Kidney (tissue), 13 donors: ENCODE measurements at regions not wholly inside any gene's neighbourhood (a gene's known extent, or its start where the extent isn't known, plus 50 kb on each side); places are given as distances from the start of the nearest gene placed in this dataset.

Experiments used
- DNase-seq, 5 donors: peaks; one replicate each; pipeline ENCODE4 v3.0.0-alpha.2; 2013 to 2020
- FAIRE-seq: peaks from 2 replicates; lab custom pipeline; 2012; peaks lifted over from hg19 to GRCh38; lab: Jason Lieb, UNC
- H3K27ac ChIP-seq, 2 donors: one replicate each; pipeline ENCODE4 v1.7.0; 2013; ENCODE audit warnings: low read depth in 2 of 2, low read length in 2 of 2, inconsistent platforms in 1 of 2
- H3K27me3 ChIP-seq: one replicate; pipeline ENCODE4 v1.7.1; 2013; ENCODE audit warnings: low read length, inconsistent platforms; ENCODE audit not compliant: control insufficient read depth, insufficient read depth
- H3K36me3 ChIP-seq, 3 donors: one replicate each; pipeline versions ENCODE4 v1.7.0 to v1.7.1; 2013; ENCODE audit warnings: low read length in 3 of 3, control low read depth in 1 of 3, inconsistent platforms in 1 of 3; ENCODE audit not compliant: insufficient read depth in 3 of 3, control insufficient read depth in 2 of 3
- H3K4me1 ChIP-seq, 3 donors: one replicate each; pipeline versions ENCODE4 v1.7.0 to v1.7.1; 2013; ENCODE audit warnings: low read length in 3 of 3, inconsistent platforms in 1 of 3, low read depth in 1 of 3; ENCODE audit not compliant: control insufficient read depth in 2 of 3, insufficient read depth in 2 of 3
- H3K4me3 ChIP-seq, 3 donors: one replicate each; pipeline versions ENCODE4 v1.7.0 to v1.8.1; 2013; ENCODE audit warnings: low read length in 3 of 3, control low read depth in 1 of 3, inconsistent platforms in 1 of 3
- H3K9ac ChIP-seq, 3 donors: one replicate each; pipeline versions ENCODE4 v1.7.0 to v1.7.1; 2013; ENCODE audit warnings: low read length in 3 of 3, control low read depth in 1 of 3, inconsistent platforms in 1 of 3
- H3K9me3 ChIP-seq, 3 donors: one replicate each; pipeline versions ENCODE4 v1.7.0 to v1.7.1; 2013; ENCODE audit warnings: low read length in 3 of 3, control low read depth in 1 of 3, inconsistent platforms in 1 of 3; ENCODE audit not compliant: control insufficient read depth in 2 of 3, insufficient read depth in 1 of 3
- CTCF ChIP-seq: IDR thresholded peaks from 3 replicates; pipeline ENCODE4 v1.5.1; 2012; ENCODE audit warnings: mild to moderate bottlenecking, moderate library complexity, borderline replicate concordance; ENCODE audit not compliant: insufficient read depth; ENCODE audit errors: extremely low read depth
- intact Hi-C: fragments of 100-400 bp; cut with DNase I; formaldehyde crosslinking; loops from one replicate; pipeline ENCODE4 v1.11.1; 2022
- donor health status: control.
- donor health status: control.
- donor health status: control.
- donor health status: control.
- donor health status: control.
- donor health status: DM: yes; HTN: yes; CAD: no.
- donor health status: Normal renal cell carcinoma (clear cell type).

- Histone ChIP-seq H3K9ac (no peak overlapping the region), H3K27me3 (no peaks in the 10 kb centered on the region), H3K4me1 (no peaks in the 10 kb centered on the region), H3K4me3 (no peak overlapping the region), H3K36me3 (no peaks in the 10 kb centered on the region), H3K27ac (no peak overlapping the region), H3K9me3 (no peaks in the 10 kb centered on the region)
- DNase-seq (no peak), FAIRE-seq (no peak)
- intact Hi-C loops, result no loop called here
- no peak for TF ChIP-seq CTCF
Observed at GRCh38 chr9:81053298-81054025, 635.9 kb downstream of the TLE1 start.

GRCh38 chr9:81052846-81053245, 636.5 kb downstream of the TLE1 start:
- no peaks in the 10 kb centered on the region for H3K4me1 ChIP-seq
- H3K36me3 ChIP-seq, result no peaks in the 10 kb centered on the region
- H3K27ac ChIP-seq, result no peak overlapping the region
- intact Hi-C loops, result no loop called here
- no peak for TF ChIP-seq CTCF
- FAIRE-seq (no peak), DNase-seq (no peak)
- H3K9ac ChIP-seq, result no peak overlapping the region
- H3K4me3 ChIP-seq, result no peak overlapping the region
- no peaks in the 10 kb centered on the region for H3K27me3 ChIP-seq
- H3K9me3 ChIP-seq, result no peaks in the 10 kb centered on the region

GRCh38 chr9:81047280-81047679, 642.1 kb downstream of the TLE1 start:
- Histone ChIP-seq H3K27me3 (no peaks in the 10 kb centered on the region), H3K9me3 (no peaks in the 10 kb centered on the region), H3K9ac (no peak overlapping the region), H3K4me3 (no peak overlapping the region), H3K27ac (no peak overlapping the region), H3K4me1 (no peaks in the 10 kb centered on the region), H3K36me3 (no peaks in the 10 kb centered on the region)
- no peak for FAIRE-seq
- DNase-seq, result no peak
- intact Hi-C loops, result no loop called here
- no peak for TF ChIP-seq CTCF

- DNase-seq (no peak), FAIRE-seq (no peak)
- H3K27ac ChIP-seq, result no peak overlapping the region
- no peak overlapping the region for H3K4me3 ChIP-seq
- intact Hi-C loops, result no loop called here
- H3K4me1 ChIP-seq, result no peaks in the 10 kb centered on the region
- no peaks in the 10 kb centered on the region for H3K27me3 ChIP-seq
- no peaks in the 10 kb centered on the region for H3K9me3 ChIP-seq
- H3K36me3 ChIP-seq, result no peaks in the 10 kb centered on the region
- H3K9ac ChIP-seq, result no peak overlapping the region
- no peak for TF ChIP-seq CTCF
Observed at GRCh38 chr9:81045658-81046057, 643.7 kb downstream of the TLE1 start.
